ENCODE measurements at regions not wholly inside any gene's neighbourhood (a gene's known extent, or its start where the extent isn't known, plus 50 kb on each side); places are given as distances from the start of the nearest gene placed in this dataset.

- H3K4me3 ChIP-seq (ENCODE audit: low read depth, low read length): no peak overlapping the region
Observed at GRCh38 chr10:111491154-111491553, 414.3 kb downstream of the ADRA2A start.

GRCh38 chr10:111493024-111493625 lies 416.3 kb downstream of the ADRA2A start:
- no peak for TF ChIP-seq CTCF (IDR thresholded peaks at IDR 0.05; ENCODE audit: insufficient read depth, low read depth, low read length, missing control alignments)
- DNase-seq (ENCODE audit: low read depth): no peak
- H3K4me3 ChIP-seq (ENCODE audit: low read depth, low read length): no peak overlapping the region

More at GRCh38 chr10:111491154-111491553, 414.3 kb downstream of the ADRA2A start:
- TF ChIP-seq CTCF (IDR thresholded peaks at IDR 0.05; ENCODE audit: insufficient read depth, low read depth, low read length, missing control alignments): no peak
- no peak for DNase-seq (ENCODE audit: low read depth)

- DNase-seq (ENCODE audit: low read depth): no peak
- H3K4me3 ChIP-seq (ENCODE audit: low read depth, low read length): no peak overlapping the region
- TF ChIP-seq CTCF (IDR thresholded peaks at IDR 0.05; ENCODE audit: insufficient read depth, low read depth, low read length, missing control alignments): no peak
Observed at GRCh38 chr10:111498560-111498959, 421.7 kb downstream of the ADRA2A start.

GRCh38 chr10:111504376-111504775 lies 427.5 kb downstream of the ADRA2A start:
- DNase-seq (ENCODE audit: low read depth): no peak
- no peak overlapping the region for H3K4me3 ChIP-seq (ENCODE audit: low read depth, low read length)
- TF ChIP-seq CTCF (IDR thresholded peaks at IDR 0.05; ENCODE audit: insufficient read depth, low read depth, low read length, missing control alignments): no peak

GRCh38 chr10:111506266-111507034 lies 429.6 kb downstream of the ADRA2A start:
- H3K4me3 ChIP-seq (ENCODE audit: low read depth, low read length): no peak overlapping the region
- TF ChIP-seq CTCF (IDR thresholded peaks at IDR 0.05; ENCODE audit: insufficient read depth, low read depth, low read length, missing control alignments): no peak
- DNase-seq (ENCODE audit: low read depth): no peak

GRCh38 chr10:111511751-111512150 lies 434.9 kb downstream of the ADRA2A start:
- no peak for TF ChIP-seq CTCF (IDR thresholded peaks at IDR 0.05; ENCODE audit: insufficient read depth, low read depth, low read length, missing control alignments)
- no peak for DNase-seq (ENCODE audit: low read depth)
- H3K4me3 ChIP-seq (ENCODE audit: low read depth, low read length): no peak overlapping the region

Data from GM12865 (cell line).